Liver (tissue), 3 donors: ENCODE measurements at regions not wholly inside any gene's neighbourhood (a gene's known extent, or its start where the extent isn't known, plus 50 kb on each side); places are given as distances from the start of the nearest gene placed in this dataset.

Experiments
- CTCF ChIP-seq: fragments of 150-350 bp; IDR thresholded peaks from 2 replicates; pipeline ENCODE4 v1.5.1; 2017; ENCODE audit warnings: improper control_type of control experiment, low read depth, low read length; ENCODE audit not compliant: missing input control
- EGR1 ChIP-seq, 2 donors: IDR thresholded peaks; 2 replicates each; pipeline ENCODE4 v1.6.1; 2016 to 2018; ENCODE audit warnings: antibody characterized with exemption in 2 of 2, low read depth in 2 of 2
- RAD21 ChIP-seq, 2 donors: IDR thresholded peaks; 2 replicates each; pipeline ENCODE4 v1.6.1; 2016; ENCODE audit warnings: antibody characterized with exemption in 2 of 2, mild to moderate bottlenecking in 2 of 2
- donor health status: healthy.
- donor health status: healthy.

GRCh38 chr22:27676545-27677213 lies 124.9 kb downstream of the MN1 start:
- TF ChIP-seq CTCF (no peak), EGR1 (IDR thresholded peaks at IDR 0.05; ENCODE audit: low read depth in 2 of 2) (no peak), RAD21 (IDR thresholded peaks at IDR 0.05) (no peak)
